NCI-H187 (cell line): ENCODE measurements at regions not wholly inside any gene's neighbourhood (a gene's known extent, or its start where the extent isn't known, plus 50 kb on each side); places are given as distances from the start of the nearest gene placed in this dataset.

ENCODE experiments used
- DNase-seq, 2 experiments: peaks; one replicate each; lab custom pipeline; 2025; lab: John Stamatoyannopoulos, UW

GRCh38 chr4:10334506-10335028 is 122.7 kb downstream of the ZNF518B start:
- no peak for DNase-seq

GRCh38 chr4:10333942-10334341 is 123.3 kb downstream of the ZNF518B start:
- DNase-seq = no peak

- DNase-seq = no peak
These were observed 131.2 kb downstream of the ZNF518B start for GRCh38 chr4:10326075-10326474.

- DNase-seq = no peak
These were observed 135.3 kb downstream of the ZNF518B start for GRCh38 chr4:10321931-10322330.

- no peak for DNase-seq
These were observed 137.1 kb downstream of the ZNF518B start for GRCh38 chr4:10320130-10320529.

- DNase-seq = no peak
These were observed 139.9 kb downstream of the ZNF518B start for GRCh38 chr4:10317345-10317744.

- DNase-seq = no peak
These were observed 140.4 kb downstream of the ZNF518B start for GRCh38 chr4:10316851-10317250.

GRCh38 chr4:10315638-10316037 is 141.6 kb downstream of the ZNF518B start:
- DNase-seq = no peak

GRCh38 chr4:10312568-10312967 is 144.7 kb downstream of the ZNF518B start:
- DNase-seq = no peak

- DNase-seq = no peak
These were observed 145.3 kb downstream of the ZNF518B start for GRCh38 chr4:10311939-10312338.

GRCh38 chr4:10305816-10306215 is 151.4 kb downstream of the ZNF518B start:
- DNase-seq = no peak

GRCh38 chr4:10303291-10303690 is 153.9 kb downstream of the ZNF518B start:
- no peak for DNase-seq

- DNase-seq = no peak
These were observed 155.1 kb downstream of the ZNF518B start for GRCh38 chr4:10302096-10302495.

- no peak for DNase-seq
These were observed 157.6 kb downstream of the ZNF518B start for GRCh38 chr4:10299601-10300000.

GRCh38 chr4:10298681-10299080 is 158.5 kb downstream of the ZNF518B start:
- DNase-seq = no peak

- no peak for DNase-seq
These were observed 160.5 kb downstream of the ZNF518B start for GRCh38 chr4:10296730-10297129.

- DNase-seq = no peak
These were observed 161.9 kb downstream of the ZNF518B start for GRCh38 chr4:10295301-10295700.

- DNase-seq = no peak
These were observed 167.7 kb downstream of the ZNF518B start for GRCh38 chr4:10289538-10289906.

- DNase-seq = no peak
These were observed 168.2 kb downstream of the ZNF518B start for GRCh38 chr4:10288830-10289537.

GRCh38 chr4:10285028-10285427 is 168.4 kb upstream of the WDR1 start:
- no peak for DNase-seq

GRCh38 chr4:10283761-10284160 is 167.2 kb upstream of the WDR1 start:
- DNase-seq = no peak

GRCh38 chr4:10281996-10282395 is 165.4 kb upstream of the WDR1 start:
- DNase-seq = no peak

- DNase-seq = no peak
These were observed 162.7 kb upstream of the WDR1 start for GRCh38 chr4:10279261-10279660.

GRCh38 chr4:10278071-10278470 is 161.5 kb upstream of the WDR1 start:
- no peak for DNase-seq
